HG02973 (cell line): ENCODE measurements at regions not wholly inside any gene's neighbourhood (a gene's known extent, or its start where the extent isn't known, plus 50 kb on each side); places are given as distances from the start of the nearest gene placed in this dataset.
A peak's percentile ranks its signal among the peaks of the same experiment; 100 is the strongest.
"Not testable (repeated sequence)": the region's sequence is repeated elsewhere in the genome, so short reads cannot be mapped to it uniquely, and the experiment has no call there.

Experiments
- ATAC-seq: cut with Tn5 transposase; IDR thresholded peaks from one replicate; pipeline ENCODE4 v1.9.1; 2021; ENCODE audit warnings: moderate library complexity; ENCODE audit not compliant: unreplicated experiment

GRCh38 chr6:40162074-40162473 lies 227.8 kb upstream of the MOCS1 start:
- ATAC-seq: no peak

GRCh38 chr6:40160826-40161225 lies 226.6 kb upstream of the MOCS1 start:
- ATAC-seq: no peak

GRCh38 chr6:40159865-40160264 lies 225.6 kb upstream of the MOCS1 start:
- no peak for ATAC-seq

GRCh38 chr6:40152701-40153436 lies 218.6 kb upstream of the MOCS1 start:
- no peak for ATAC-seq

- no peak for ATAC-seq
Observed at GRCh38 chr6:40152196-40152595, 217.9 kb upstream of the MOCS1 start.

- peak; percentile 98 for ATAC-seq
Observed at GRCh38 chr6:40148882-40149573, 214.8 kb upstream of the MOCS1 start.

- no peak for ATAC-seq
Observed at GRCh38 chr6:40146902-40147301, 212.6 kb upstream of the MOCS1 start.

GRCh38 chr6:40139447-40139846 lies 205.2 kb upstream of the MOCS1 start:
- ATAC-seq: no peak

- ATAC-seq: no peak
Observed at GRCh38 chr6:40138273-40138720, 204.0 kb upstream of the MOCS1 start.

GRCh38 chr6:40135491-40136072 lies 201.3 kb upstream of the MOCS1 start:
- no peak for ATAC-seq

GRCh38 chr6:40133981-40134380 lies 199.7 kb upstream of the MOCS1 start:
- ATAC-seq: not testable (repeated sequence)

- ATAC-seq: no peak
Observed at GRCh38 chr6:40131675-40132074, 197.4 kb upstream of the MOCS1 start.

GRCh38 chr6:40128127-40128526 lies 193.9 kb upstream of the MOCS1 start:
- no peak for ATAC-seq

- no peak for ATAC-seq
Observed at GRCh38 chr6:40125680-40126394, 191.6 kb upstream of the MOCS1 start.

GRCh38 chr6:40124924-40125323 lies 190.7 kb upstream of the MOCS1 start:
- ATAC-seq: no peak

GRCh38 chr6:40116832-40117231 lies 182.6 kb upstream of the MOCS1 start:
- no peak for ATAC-seq

GRCh38 chr6:40112350-40112749 lies 178.1 kb upstream of the MOCS1 start:
- no peak for ATAC-seq

GRCh38 chr6:40108736-40109135 lies 174.5 kb upstream of the MOCS1 start:
- ATAC-seq: no peak

GRCh38 chr6:40106840-40107239 lies 172.6 kb upstream of the MOCS1 start:
- no peak for ATAC-seq

GRCh38 chr6:40098774-40099173 lies 164.5 kb upstream of the MOCS1 start:
- no peak for ATAC-seq

GRCh38 chr6:40097590-40097989 lies 163.3 kb upstream of the MOCS1 start:
- ATAC-seq: no peak
